ENCODE measurements at regions not wholly inside any gene's neighbourhood (a gene's known extent, or its start where the extent isn't known, plus 50 kb on each side); places are given as distances from the start of the nearest gene placed in this dataset.

- Mint-ChIP-seq H3K9me3 (no peaks in the 10 kb centered on the region), H3K4me3 (no peak overlapping the region), H3K27ac (no peak overlapping the region), H3K27me3 (no peaks in the 10 kb centered on the region), H3K36me3 (ENCODE audit: low read depth) (no peaks in the 10 kb centered on the region), H3K4me1 (ENCODE audit: low read depth) (no peaks in the 10 kb centered on the region)
- ChIA-PET CTCF (no interaction called here), POLR2A (no interaction called here)
- DNase-seq, result no peak
- no peak for TF ChIP-seq CTCF (IDR thresholded peaks at IDR 0.05)
- intact Hi-C loops (cut with micrococcal nuclease), result no loop called here
- no peak for ATAC-seq
These were observed 67.3 kb upstream of the SLC10A2 start for GRCh38 chr13:103133556-103133955.

DNA sequence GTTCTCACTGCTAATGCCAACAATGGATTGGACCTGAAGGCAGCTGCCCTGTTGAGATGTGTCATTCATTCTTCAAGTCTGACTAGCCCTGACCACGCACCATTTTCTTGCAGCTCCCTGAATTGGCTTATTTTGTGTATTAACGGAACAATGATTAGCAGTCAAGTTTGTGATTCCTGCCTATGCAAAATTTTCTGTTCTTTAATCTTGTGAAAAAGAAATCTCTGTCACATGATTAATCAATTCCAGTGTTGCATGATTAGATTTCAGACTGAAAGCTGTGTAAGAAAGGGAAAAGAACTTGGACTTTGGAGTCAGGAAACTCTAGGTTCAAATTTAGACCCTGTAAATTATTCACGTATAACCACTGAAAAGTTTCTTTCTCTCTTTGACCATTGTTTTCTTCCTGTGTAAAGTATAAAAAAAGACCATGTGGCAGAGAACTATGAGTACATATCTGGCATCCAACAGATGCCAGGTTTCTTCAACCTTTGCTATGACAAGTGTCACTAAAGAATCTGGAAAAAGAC, 64.5 kb upstream of the SLC10A2 start:
- H3K4me1 Mint-ChIP-seq (ENCODE audit: low read depth), result no peaks in the 10 kb centered on the region
- intact Hi-C loops (cut with micrococcal nuclease), result no loop called here
- no peaks in the 10 kb centered on the region for H3K27me3 Mint-ChIP-seq

GRCh38 chr13:103130146-103130545, 63.9 kb upstream of the SLC10A2 start:
- Mint-ChIP-seq H3K9me3 (no peaks in the 10 kb centered on the region), H3K4me1 (ENCODE audit: low read depth) (no peaks in the 10 kb centered on the region), H3K36me3 (ENCODE audit: low read depth) (no peaks in the 10 kb centered on the region), H3K4me3 (no peak overlapping the region), H3K27ac (no peak overlapping the region), H3K27me3 (no peaks in the 10 kb centered on the region)
- ChIA-PET POLR2A (no interaction called here), CTCF (no interaction called here)
- intact Hi-C loops (cut with micrococcal nuclease), result no loop called here
- ATAC-seq (no peak), DNase-seq (no peak)
- TF ChIP-seq CTCF (IDR thresholded peaks at IDR 0.05), result no peak

More for the DNA sequence above, 64.5 kb upstream of the SLC10A2 start:
- Mint-ChIP-seq H3K27ac (no peak overlapping the region), H3K36me3 (ENCODE audit: low read depth) (no peaks in the 10 kb centered on the region), H3K9me3 (no peaks in the 10 kb centered on the region), H3K4me3 (no peak overlapping the region)
- POLR2A ChIA-PET, result no interaction called here
- DNase-seq (no peak), ATAC-seq (no peak)
- CTCF ChIA-PET, result no interaction called here
- no peak for TF ChIP-seq CTCF (IDR thresholded peaks at IDR 0.05)

Data from activated CD8-positive, alpha-beta T cell treated with anti-CD3 and anti-CD28 coated beads for 36 hours (primary cell).